Esophagus (tissue), 2 donors: ENCODE measurements at regions not wholly inside any gene's neighbourhood (a gene's known extent, or its start where the extent isn't known, plus 50 kb on each side); places are given as distances from the start of the nearest gene placed in this dataset.
"Not testable (repeated sequence)": the region's sequence is repeated elsewhere in the genome, so short reads cannot be mapped to it uniquely, and the experiment has no call there.

Experiments
- H3K27ac ChIP-seq, 2 donors: one replicate each; pipeline ENCODE4 v1.5.1; 2013; ENCODE audit warnings: low read depth in 2 of 2, mild to moderate bottlenecking in 2 of 2, inconsistent platforms in 1 of 2, low read length in 1 of 2, moderate library complexity in 1 of 2
- H3K27me3 ChIP-seq, 2 donors: one replicate each; pipeline ENCODE4 v1.6.1; 2013; ENCODE audit warnings: low read length in 2 of 2, control low read depth in 1 of 2, mild to moderate bottlenecking in 1 of 2; ENCODE audit not compliant: insufficient read depth in 2 of 2, control insufficient read depth in 1 of 2
- H3K36me3 ChIP-seq, 2 donors: one replicate each; pipeline ENCODE4 v1.6.1; 2013; ENCODE audit warnings: low read length in 1 of 2; ENCODE audit not compliant: control insufficient read depth in 2 of 2, insufficient read depth in 2 of 2
- H3K4me1 ChIP-seq, 2 donors: one replicate each; pipeline ENCODE4 v1.6.1; 2013; ENCODE audit warnings: low read length in 1 of 2; ENCODE audit not compliant: control insufficient read depth in 2 of 2, insufficient read depth in 2 of 2
- H3K4me3 ChIP-seq, 2 donors: one replicate each; pipeline ENCODE4 v1.5.1; 2013; ENCODE audit warnings: low read length in 2 of 2, mild to moderate bottlenecking in 2 of 2, low read depth in 1 of 2, moderate library complexity in 1 of 2
- H3K9me3 ChIP-seq, 2 donors: one replicate each; pipeline ENCODE4 v1.6.1; 2013; ENCODE audit warnings: mild to moderate bottlenecking in 2 of 2, low read depth in 1 of 2, low read length in 1 of 2, moderate library complexity in 1 of 2; ENCODE audit not compliant: control insufficient read depth in 2 of 2, insufficient read depth in 1 of 2
- WGBS, 2 donors: extraction: QIAGEN DNeasy Blood & Tissue Kit; methylation state at CpG; one replicate each; pipeline ENCODE4 v1.1.7; 2013; 5-methylcytosine and 5-hydroxymethylcytosine counted together
- donor health status: healthy with polysubstance abuse.
- donor health status: Bipolar disorder and iron deficiency.

GRCh38 chr2:130289780-130290179 is 52.9 kb upstream of the IMP4 start:
- no peak overlapping the region for H3K4me3 ChIP-seq

GRCh38 chr2:130288467-130289403 is 54.0 kb upstream of the IMP4 start:
- Histone ChIP-seq H3K9me3 (no peaks in the 10 kb centered on the region), H3K27me3 (peaks cover 0 to 2% of the 10 kb centered on the region in 2 donors), H3K4me3 (no peak overlapping the region), H3K4me1 (no peaks in the 10 kb centered on the region), H3K27ac (no peak overlapping the region), H3K36me3 (no peaks in the 10 kb centered on the region)
- WGBS, 2 donors = 72 to 78% methylated on average over 55 to 56 of the region's 56 CpGs

More at GRCh38 chr2:130289780-130290179, 52.9 kb upstream of the IMP4 start:
- no peaks in the 10 kb centered on the region for H3K36me3 ChIP-seq
- 69 to 79% methylated on average over 1 of the region's 1 CpG for WGBS, 2 donors
- H3K9me3 ChIP-seq = no peaks in the 10 kb centered on the region
- H3K27ac ChIP-seq = no peak overlapping the region
- H3K4me1 ChIP-seq = no peaks in the 10 kb centered on the region
- H3K27me3 ChIP-seq = peaks cover 0 to 2% of the 10 kb centered on the region in 2 donors

- Histone ChIP-seq H3K4me3 (no peak overlapping the region), H3K9me3 (no peaks in the 10 kb centered on the region), H3K27ac (no peak overlapping the region), H3K27me3 (peaks cover 0 to 2% of the 10 kb centered on the region in 2 donors), H3K4me1 (no peaks in the 10 kb centered on the region), H3K36me3 (no peaks in the 10 kb centered on the region)
- 69 to 78% methylated on average over 14 of the region's 14 CpGs for WGBS, 2 donors
Observed at GRCh38 chr2:130287656-130288026, 55.1 kb upstream of the IMP4 start.

GRCh38 chr2:130286983-130287655 is 55.6 kb upstream of the IMP4 start:
- Histone ChIP-seq H3K27ac (no peak overlapping the region), H3K36me3 (no peaks in the 10 kb centered on the region)
- WGBS, 2 donors = 91% methylated on average over 35 of the region's 35 CpGs

GRCh38 chr2:130283341-130283869 is 59.3 kb upstream of the IMP4 start:
- H3K9me3 ChIP-seq, H3K36me3 ChIP-seq, H3K27ac ChIP-seq, H3K27me3 ChIP-seq, H3K4me3 ChIP-seq, H3K4me1 ChIP-seq: not testable (repeated sequence)
- WGBS, 2 donors = 70 to 80% methylated on average over 3 to 6 of the region's 7 CpGs

More at GRCh38 chr2:130286983-130287655, 55.6 kb upstream of the IMP4 start:
- no peak overlapping the region for H3K4me3 ChIP-seq
- H3K27me3 ChIP-seq = peaks cover 0 to 2% of the 10 kb centered on the region in 2 donors
- no peaks in the 10 kb centered on the region for H3K4me1 ChIP-seq
- H3K9me3 ChIP-seq = no peaks in the 10 kb centered on the region

- 80 to 83% methylated on average over 8 of the region's 8 CpGs for WGBS, 2 donors
- H3K9me3 ChIP-seq, H3K4me1 ChIP-seq, H3K4me3 ChIP-seq, H3K36me3 ChIP-seq, H3K27ac ChIP-seq, H3K27me3 ChIP-seq: not testable (repeated sequence)
Observed at GRCh38 chr2:130279551-130279950, 63.1 kb upstream of the IMP4 start.

- H3K27ac ChIP-seq, H3K9me3 ChIP-seq, H3K4me3 ChIP-seq, H3K27me3 ChIP-seq, H3K36me3 ChIP-seq, H3K4me1 ChIP-seq: not testable (repeated sequence)
- 70 to 72% methylated on average over 8 to 9 of the region's 9 CpGs for WGBS, 2 donors
Observed at GRCh38 chr2:130268333-130268732, 70.1 kb upstream of the TUBA3E start.

- H3K9me3 ChIP-seq, H3K4me1 ChIP-seq, H3K27ac ChIP-seq, H3K36me3 ChIP-seq, H3K4me3 ChIP-seq, H3K27me3 ChIP-seq: not testable (repeated sequence)
- 63 to 65% methylated on average over 4 of the region's 4 CpGs for WGBS, 2 donors
Observed at GRCh38 chr2:130267572-130267971, 69.3 kb upstream of the TUBA3E start.

- not testable (repeated sequence) for H3K27me3 ChIP-seq, H3K36me3 ChIP-seq, H3K9me3 ChIP-seq, H3K4me3 ChIP-seq, H3K27ac ChIP-seq, H3K4me1 ChIP-seq
- WGBS, 2 donors = 90 to 94% methylated on average over 7 of the region's 7 CpGs
Observed at GRCh38 chr2:130266836-130267235, 68.6 kb upstream of the TUBA3E start.
